IMR-90 (cell line): ENCODE measurements at regions not wholly inside any gene's neighbourhood (a gene's known extent, or its start where the extent isn't known, plus 50 kb on each side); places are given as distances from the start of the nearest gene placed in this dataset.

Experiments
- ATAC-seq: fragments of 200-7000 bp; cut with Tn5 transposase; 2 replicates; pipeline ENCODE4 v1.9.1; 2020; ENCODE audit warnings: low read depth, mild to moderate bottlenecking, moderate library complexity
- BruUV-seq: library from RNA; stranded (reverse); fragments of 400-500 nt; replicated peaks from 2 replicates; lab custom pipeline; 2021; lab: Mats Ljungman, UMichigan
- CTCF ChIA-PET: fragments of 300-600 bp; formaldehyde crosslinking; extraction: SDS; loops from one replicate; lab custom pipeline; 2021; ENCODE audit warnings: antibody characterized with exemption; lab: Yijun Ruan, JAX
- POLR2A ChIA-PET: fragments of 300-600 bp; sonication (Branson Sonifier 250); formaldehyde crosslinking; loops from one replicate; lab custom pipeline; 2022; ENCODE audit warnings: antibody characterized with exemption; ENCODE audit not compliant: unreplicated experiment; lab: Charles Lee
- DNase-seq: peaks from one replicate; pipeline ENCODE4 v3.0.0; 2013
- H2AFZ ChIP-seq: replicated peaks from 2 replicates; pipeline ENCODE3; 2013; ENCODE audit warnings: low read length, mild to moderate bottlenecking; ENCODE audit not compliant: poor library complexity
- H2AK5ac ChIP-seq: 2 replicates; pipeline ENCODE4 v1.6.1; 2013; ENCODE audit warnings: low read depth, low read length, inconsistent platforms
- H2AK9ac ChIP-seq: replicated peaks from 2 replicates; pipeline ENCODE3; 2013; ENCODE audit warnings: mild to moderate bottlenecking, low read depth, low read length, moderate library complexity; ENCODE audit not compliant: poor library complexity
- H2BK120ac ChIP-seq: 2 replicates; pipeline ENCODE4 v1.6.1; 2013; ENCODE audit warnings: low read depth, low read length, inconsistent platforms
- H2BK15ac ChIP-seq: 3 replicates; pipeline ENCODE4 v1.6.1; 2013; ENCODE audit warnings: low read depth, low read length, inconsistent platforms
- H2BK20ac ChIP-seq: 2 replicates; pipeline ENCODE4 v1.6.1; 2013; ENCODE audit warnings: low read depth, mild to moderate bottlenecking, inconsistent platforms, low read length, moderate library complexity
- H2BK5ac ChIP-seq: 2 replicates; pipeline ENCODE4 v1.6.1; 2013; ENCODE audit warnings: mild to moderate bottlenecking, low read depth, low read length, inconsistent platforms; ENCODE audit not compliant: poor library complexity, severe bottlenecking
- H3K14ac ChIP-seq: replicated peaks from 2 replicates; pipeline ENCODE4 v1.6.1; 2013; ENCODE audit warnings: low read depth, low read length, inconsistent platforms
- H3K18ac ChIP-seq: 2 replicates; pipeline ENCODE4 v1.6.1; 2013; ENCODE audit warnings: low read depth, low read length, control low read depth
- H3K23ac ChIP-seq: 2 replicates; pipeline ENCODE4 v1.6.1; 2013; ENCODE audit warnings: low read depth, low read length, inconsistent platforms
- H3K27ac ChIP-seq: 2 replicates; pipeline ENCODE4 v1.5.1; 2013; ENCODE audit warnings: mild to moderate bottlenecking, control low read depth, low read length; ENCODE audit not compliant: insufficient read depth
- H3K27me3 ChIP-seq: 2 replicates; pipeline ENCODE4 v1.6.1; 2013; ENCODE audit warnings: low read length; ENCODE audit not compliant: control insufficient read depth, insufficient read depth
- H3K36me3 ChIP-seq: 2 replicates; pipeline ENCODE4 v1.6.1; 2013; ENCODE audit warnings: low read length, mixed read lengths; ENCODE audit not compliant: control insufficient read depth, insufficient read depth
- H3K4ac ChIP-seq: 2 replicates; pipeline ENCODE4 v1.6.1; 2013; ENCODE audit warnings: low read depth, low read length, inconsistent platforms
- H3K4me1 ChIP-seq: 2 replicates; pipeline ENCODE4 v1.6.1; 2013; ENCODE audit warnings: low read length, mixed read lengths; ENCODE audit not compliant: control insufficient read depth, insufficient read depth
- H3K4me2 ChIP-seq: 2 replicates; pipeline ENCODE4 v1.6.1; 2013; ENCODE audit warnings: low read depth, mild to moderate bottlenecking, control low read depth, low read length, moderate library complexity
- H3K4me3 ChIP-seq: 2 replicates; pipeline ENCODE4 v1.5.1; 2013; ENCODE audit warnings: low read depth, mild to moderate bottlenecking, control low read depth, low read length, moderate library complexity; ENCODE audit not compliant: insufficient read depth
- H3K56ac ChIP-seq: 2 replicates; pipeline ENCODE4 v1.6.1; 2013; ENCODE audit warnings: low read length, inconsistent platforms; ENCODE audit not compliant: insufficient read depth; ENCODE audit errors: extremely low read depth
- H3K79me1 ChIP-seq, 2 experiments: 2 replicates each; pipeline ENCODE4 v1.6.1; 2013; ENCODE audit warnings: low read length in 2 of 2, inconsistent platforms in 1 of 2, low read depth in 1 of 2
- H3K9ac ChIP-seq: 2 replicates; pipeline ENCODE4 v1.6.1; 2013; ENCODE audit warnings: low read depth, low read length, control low read depth
- H3K9me1 ChIP-seq: 2 replicates; pipeline ENCODE4 v1.6.1; 2013; ENCODE audit warnings: low read length, inconsistent platforms; ENCODE audit not compliant: insufficient read depth
- H3K9me3 ChIP-seq: 2 replicates; pipeline ENCODE4 v1.6.1; 2013; ENCODE audit warnings: low read length; ENCODE audit not compliant: control insufficient read depth, insufficient read depth
- H4K20me1 ChIP-seq: 2 replicates; pipeline ENCODE4 v1.6.1; 2013; ENCODE audit warnings: low read length, inconsistent platforms; ENCODE audit not compliant: insufficient read depth
- H4K5ac ChIP-seq: 2 replicates; pipeline ENCODE4 v1.6.1; 2013; ENCODE audit warnings: mild to moderate bottlenecking, low read depth, low read length, control low read depth
- H4K8ac ChIP-seq, 2 experiments: 2 replicates each; pipeline ENCODE4 v1.6.1; 2013; ENCODE audit warnings: low read depth in 2 of 2, low read length in 2 of 2, control low read depth in 1 of 2, inconsistent platforms in 1 of 2
- H4K91ac ChIP-seq: 2 replicates; pipeline ENCODE4 v1.6.1; 2013; ENCODE audit warnings: low read depth, low read length, inconsistent platforms; ENCODE audit not compliant: insufficient read depth
- BHLHE40 ChIP-seq: fragments of 150-350 bp; IDR thresholded peaks from 2 replicates; pipeline ENCODE4 v1.6.1; 2016; ENCODE audit warnings: mild to moderate bottlenecking, low read depth, low read length
- CEBPB ChIP-seq: IDR thresholded peaks from 2 replicates; pipeline ENCODE4 v1.6.1; 2012; ENCODE audit warnings: low read depth, low read length, improper control_type of control experiment
- CHD1 ChIP-seq: IDR thresholded peaks from 2 replicates; pipeline ENCODE4 v1.6.1; 2012; ENCODE audit warnings: low read depth, low read length, improper control_type of control experiment
- MAFK ChIP-seq: IDR thresholded peaks from 2 replicates; pipeline ENCODE4 v1.6.1; 2012; ENCODE audit warnings: low read depth, low read length, improper control_type of control experiment
- MXI1 ChIP-seq: IDR thresholded peaks from 2 replicates; pipeline ENCODE4 v1.6.1; 2012; ENCODE audit warnings: low read depth, mild to moderate bottlenecking, low read length, moderate library complexity, borderline replicate concordance
- RAD21 ChIP-seq: IDR thresholded peaks from 2 replicates; pipeline ENCODE4 v1.6.1; 2012; ENCODE audit warnings: low read length, improper control_type of control experiment
- RFX5 ChIP-seq: IDR thresholded peaks from 2 replicates; pipeline ENCODE4 v1.8.0; 2012; ENCODE audit warnings: low read depth, mild to moderate bottlenecking, low read length, moderate library complexity
- SMC3 ChIP-seq: fragments of 150-350 bp; IDR thresholded peaks from 2 replicates; pipeline ENCODE4 v1.6.1; 2016; ENCODE audit warnings: low read depth, mild to moderate bottlenecking, antibody characterized with exemption, low read length, moderate library complexity
- USF2 ChIP-seq: fragments of 150-350 bp; IDR thresholded peaks from 2 replicates; pipeline ENCODE4 v1.6.1; 2017; ENCODE audit warnings: mild to moderate bottlenecking, antibody characterized with exemption, low read length, low read depth
- WGBS, 2 experiments: methylation state at CpG; one replicate each; pipeline versions ENCODE4 v1.1.5 to v1.1.7; 2013; ENCODE audit warnings: missing lambda C conversion rate in 2 of 2; ENCODE audit not compliant: insufficient read length in 1 of 2; ENCODE audit errors: extremely low coverage in 2 of 2; 5-methylcytosine and 5-hydroxymethylcytosine counted together
- dilution Hi-C: fragments of 300-500 bp; cut with HindIII; formaldehyde crosslinking; loops from one replicate; pipeline ENCODE4 v1.14.3; 2018; ENCODE audit warnings: low sequenced_read_pairs; ENCODE audit not compliant: unreplicated experiment
- in situ Hi-C: fragments of 300-500 bp; cut with MboI; formaldehyde crosslinking; loops from 3 replicates; pipeline ENCODE4 v1.14.3; 2019; ENCODE audit warnings: low sequenced_read_pairs, inconsistent platforms, mixed read lengths
- intact Hi-C: fragments of 100-400 bp; cut with micrococcal nuclease; formaldehyde crosslinking; loops from 2 replicates; pipeline ENCODE4 v1.10.0; 2022

- H3K18ac ChIP-seq, result no peak overlapping the region
- dilution Hi-C loops, result no loop called here
- H3K9me3 ChIP-seq, result no peaks in the 10 kb centered on the region
- ChIA-PET POLR2A (no interaction called here), CTCF (no interaction called here)
- no peaks in the 10 kb centered on the region for H3K36me3 ChIP-seq
- no peaks in the 10 kb centered on the region for H4K20me1 ChIP-seq
- H3K27me3 ChIP-seq, result no peaks in the 10 kb centered on the region; the same call in 1 of the 2 replicates
- DNase-seq, result no peak
- WGBS, 2 experiments, result 41% methylated on average over 2 of the region's 3 CpGs; no CpG with 5 or more reads in 1 of the 2 experiments
- no peak overlapping the region for H4K8ac ChIP-seq
- no peak overlapping the region for H3K9ac ChIP-seq
- no peak overlapping the region for H2AFZ ChIP-seq
- no peak overlapping the region for H3K14ac ChIP-seq
- no peak overlapping the region for H4K5ac ChIP-seq
- H2BK20ac ChIP-seq, result no peak overlapping the region
- ATAC-seq, result no peak
- H2AK5ac ChIP-seq, result no peak overlapping the region
- no peak overlapping the region for H3K4me2 ChIP-seq
- in situ Hi-C loops, result no loop called here
- no peak overlapping the region for H3K56ac ChIP-seq
- no TSS peak for BruUV-seq
- no peak overlapping the region for H2BK5ac ChIP-seq
- no peak overlapping the region for H2AK9ac ChIP-seq
- no peak overlapping the region for H2BK120ac ChIP-seq
- H3K4me1 ChIP-seq, result no peaks in the 10 kb centered on the region
- no peak overlapping the region for H4K91ac ChIP-seq
- H3K4ac ChIP-seq, result no peak overlapping the region
- H3K79me1 ChIP-seq, result no peaks in the 10 kb centered on the region
- no peaks in the 10 kb centered on the region for H3K9me1 ChIP-seq
- H3K23ac ChIP-seq, result no peak overlapping the region
- H2BK15ac ChIP-seq, result no peak overlapping the region
- no peak for TF ChIP-seq BHLHE40
- no peak for TF ChIP-seq CEBPB
- no peak for TF ChIP-seq RAD21
- TF ChIP-seq RFX5, result no peak
- no peak for TF ChIP-seq SMC3
- no peak for TF ChIP-seq MXI1
- TF ChIP-seq USF2, result no peak
- TF ChIP-seq CHD1, result no peak
- TF ChIP-seq MAFK, result no peak
- no peak overlapping the region for H3K27ac ChIP-seq
- intact Hi-C loops, result no loop called here
- H3K4me3 ChIP-seq, result no peak overlapping the region
Measured at GRCh38 chr17:15129986-15130385, 135.1 kb downstream of the PMP22 start.
